ENCODE measurements at regions not wholly inside any gene's neighbourhood (a gene's known extent, or its start where the extent isn't known, plus 50 kb on each side); places are given as distances from the start of the nearest gene placed in this dataset.

DNA sequence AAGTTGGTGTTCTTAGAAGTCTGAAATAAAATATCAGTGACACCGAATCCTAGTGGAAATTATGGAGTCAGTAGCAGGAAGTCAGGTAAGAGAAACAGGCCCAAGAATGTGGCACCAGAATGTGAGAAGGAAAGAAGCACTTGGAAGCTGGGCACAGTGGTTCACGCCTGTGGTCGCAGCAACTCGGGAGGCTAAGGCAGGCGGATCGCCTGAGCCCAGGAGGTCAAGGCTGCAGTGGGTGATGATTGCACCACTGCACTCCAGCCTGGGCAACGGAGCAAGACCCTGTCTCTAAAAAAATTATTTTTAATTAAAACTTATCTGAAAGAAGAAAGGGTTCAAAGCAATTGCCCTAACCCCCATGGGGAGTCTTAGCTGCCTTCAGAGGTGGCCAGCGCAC is 268.3 kb upstream of the SALL3 start:
- no peak for DNase-seq (ENCODE audit: low read depth in 2 of 3, low spot score in 1 of 3)

DNA sequence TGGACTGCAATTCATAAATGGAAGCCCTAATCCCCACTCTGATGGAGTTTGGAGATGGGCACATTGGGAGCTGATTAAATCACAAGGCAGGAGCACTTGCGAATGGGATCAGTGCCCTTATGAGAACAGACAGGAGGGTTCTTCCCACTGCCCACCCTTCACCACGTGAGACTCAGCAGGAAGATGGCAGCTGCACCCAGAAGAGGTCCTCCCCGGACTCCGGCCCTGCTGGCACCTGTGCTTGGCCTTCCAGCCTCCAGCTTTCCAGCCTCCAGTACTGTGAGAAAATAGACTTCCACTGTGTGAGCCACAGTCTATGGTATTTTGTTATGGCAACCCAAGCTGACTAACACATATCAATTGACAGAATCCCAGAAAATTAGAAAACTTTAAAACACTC is 267.6 kb upstream of the SALL3 start:
- DNase-seq (ENCODE audit: low read depth in 2 of 3, low spot score in 1 of 3), result no peak

DNA sequence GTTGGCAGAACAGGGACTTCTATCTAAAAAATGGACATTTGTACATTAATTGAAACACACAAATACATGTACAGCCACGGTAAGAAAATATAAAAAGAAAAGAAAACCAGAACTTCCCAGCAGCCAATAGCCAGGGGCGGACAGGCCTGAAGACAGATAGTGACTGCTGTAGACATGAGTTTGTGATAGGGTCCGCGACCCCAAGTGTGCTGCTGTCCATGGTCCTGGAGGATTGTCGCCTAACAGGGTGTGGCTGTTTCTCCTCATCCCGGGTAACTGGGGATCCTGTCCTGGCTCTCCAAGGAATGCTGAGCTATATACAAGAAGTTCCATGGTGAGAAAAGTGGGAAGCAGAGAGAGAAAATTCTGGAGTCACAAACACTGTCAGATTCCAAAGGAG is 266.5 kb upstream of the SALL3 start:
- no peak for DNase-seq (ENCODE audit: low read depth in 2 of 3, low spot score in 1 of 3)

DNA sequence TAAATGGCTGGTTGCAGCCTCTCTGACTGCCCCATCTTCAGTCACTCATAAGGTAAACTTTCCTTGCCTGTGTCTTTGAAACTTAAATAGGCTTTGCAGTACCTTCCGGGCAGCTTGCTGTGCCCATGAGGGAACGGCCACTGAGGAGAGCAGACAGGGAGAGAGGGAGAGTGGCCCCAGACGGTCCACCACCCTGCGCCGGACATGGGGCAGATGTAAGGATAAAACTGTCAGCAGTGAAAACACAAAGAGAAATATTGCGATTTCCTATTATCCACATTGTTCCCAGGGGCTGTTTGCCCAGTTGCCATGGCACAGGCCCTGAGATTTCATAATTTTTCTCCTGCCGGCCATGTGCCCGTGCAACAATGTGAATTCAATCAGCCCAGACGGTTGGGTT is 265.9 kb upstream of the SALL3 start:
- no peak for DNase-seq (ENCODE audit: low read depth in 2 of 3, low spot score in 1 of 3)

DNA sequence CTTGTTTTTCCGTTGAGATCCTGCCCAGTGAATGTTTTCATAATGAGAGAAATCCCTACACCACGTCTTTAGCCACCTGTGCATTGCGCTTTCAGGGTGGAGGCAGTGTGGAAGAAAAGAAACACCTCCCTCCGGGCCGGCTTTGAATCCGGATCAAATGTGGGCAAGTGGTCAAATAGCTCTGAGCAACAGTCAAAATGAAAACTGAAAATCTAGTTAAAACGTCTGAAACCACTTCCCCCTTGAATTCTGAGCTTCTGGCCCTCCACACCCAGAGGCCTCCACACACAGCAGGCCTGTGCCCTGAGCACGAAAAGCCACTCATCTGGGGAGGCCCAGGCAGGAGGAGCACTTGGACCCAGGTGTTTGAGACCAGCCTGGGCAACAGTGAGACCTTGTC is 263.6 kb upstream of the SALL3 start:
- DNase-seq (ENCODE audit: low read depth in 2 of 3, low spot score in 1 of 3), result no peak

DNA sequence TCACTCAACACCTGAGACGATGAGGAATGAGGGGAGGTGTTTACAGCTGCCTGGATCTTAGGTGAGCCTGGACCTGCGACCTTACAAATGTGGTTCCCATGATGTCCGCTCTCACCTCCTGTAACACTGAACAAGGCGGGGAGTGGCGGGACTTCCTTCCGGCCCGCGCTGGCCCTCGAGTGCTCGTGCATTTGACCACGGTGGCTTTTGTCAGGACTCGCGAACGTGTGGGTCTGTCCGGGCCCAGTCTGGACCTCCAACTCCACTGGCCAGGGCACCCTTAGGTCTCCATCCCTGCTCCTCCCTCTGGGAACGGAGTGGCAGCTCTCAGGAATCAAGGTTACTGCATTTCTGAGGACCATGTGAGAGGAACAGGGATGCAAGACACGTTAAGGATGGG is 263.0 kb upstream of the SALL3 start:
- no peak for DNase-seq (ENCODE audit: low read depth in 2 of 3, low spot score in 1 of 3)

DNA sequence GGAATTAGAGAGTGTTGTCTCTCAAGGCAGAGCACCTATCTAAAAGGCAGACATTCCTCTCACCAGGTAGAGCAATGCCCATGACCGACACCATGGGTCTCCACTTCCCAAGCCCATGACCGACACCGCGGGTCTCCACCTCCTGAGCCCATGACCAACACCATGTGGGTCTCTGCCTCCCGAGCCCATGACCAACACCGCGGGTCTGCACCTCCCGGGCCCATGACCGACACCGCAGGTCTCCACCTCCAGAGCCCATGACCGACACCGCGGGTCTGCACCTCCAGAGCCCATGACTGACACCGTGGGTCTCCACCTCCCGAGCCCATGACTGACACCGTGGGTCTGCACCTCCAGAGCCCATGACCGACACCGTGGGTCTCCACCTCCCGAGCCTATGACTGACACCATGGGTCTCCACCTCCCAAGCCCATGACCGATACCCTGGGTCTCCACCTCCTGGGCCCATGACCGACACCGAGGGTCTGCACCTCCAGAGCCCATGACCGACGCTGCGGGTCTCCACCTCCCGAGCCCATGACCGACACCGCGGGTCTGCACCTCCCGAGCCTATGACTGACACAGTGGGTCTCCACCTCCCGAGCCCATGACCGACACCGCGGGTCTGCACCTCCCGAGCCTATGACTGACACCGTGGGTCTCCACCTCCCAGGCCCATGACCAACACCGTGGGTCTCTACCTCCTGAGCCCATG is 262.4 kb upstream of the SALL3 start:
- DNase-seq (ENCODE audit: low read depth in 2 of 3, low spot score in 1 of 3), result no peak

DNA sequence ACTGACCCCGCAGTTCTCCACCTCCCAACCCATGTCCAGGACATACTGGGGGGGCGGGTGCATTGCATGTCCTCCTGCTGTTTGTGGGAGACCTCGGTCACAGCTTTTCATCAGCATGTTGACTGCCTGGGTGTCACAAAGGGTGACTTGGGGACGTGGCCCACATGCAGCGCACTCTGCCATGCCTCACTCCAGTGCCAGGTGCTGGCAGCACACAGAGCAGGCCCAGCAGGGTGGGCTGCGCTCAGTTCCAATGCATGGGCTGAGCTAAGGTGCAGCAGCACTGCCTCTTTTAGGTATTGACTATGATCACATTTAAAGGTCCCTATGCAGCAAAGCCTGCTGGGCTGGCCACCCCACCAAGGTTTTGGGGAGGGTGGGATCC is 261.9 kb upstream of the SALL3 start:
- DNase-seq (ENCODE audit: low read depth in 2 of 3, low spot score in 1 of 3), result no peak

DNA sequence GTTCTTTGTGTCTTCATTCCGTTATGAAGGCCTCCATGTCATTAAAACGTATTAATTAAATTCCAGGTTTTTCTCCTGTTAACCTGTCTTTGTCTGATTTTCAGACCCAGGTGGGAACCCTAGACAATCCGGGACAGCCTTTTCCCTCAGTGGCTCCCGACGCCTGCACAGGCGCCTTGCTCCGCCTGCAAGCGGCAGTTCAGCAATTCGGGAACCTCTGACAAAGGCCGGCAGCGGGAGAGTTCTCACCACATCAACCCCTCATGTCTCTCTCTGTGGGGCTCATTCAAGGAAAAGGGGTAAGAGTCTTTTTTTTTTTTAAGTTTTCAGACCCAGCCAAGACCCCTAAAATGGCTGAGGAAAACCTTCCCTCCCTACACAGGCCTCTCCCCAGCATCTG is 259.8 kb upstream of the SALL3 start:
- DNase-seq (ENCODE audit: low read depth in 2 of 3, low spot score in 1 of 3), result no peak

DNA sequence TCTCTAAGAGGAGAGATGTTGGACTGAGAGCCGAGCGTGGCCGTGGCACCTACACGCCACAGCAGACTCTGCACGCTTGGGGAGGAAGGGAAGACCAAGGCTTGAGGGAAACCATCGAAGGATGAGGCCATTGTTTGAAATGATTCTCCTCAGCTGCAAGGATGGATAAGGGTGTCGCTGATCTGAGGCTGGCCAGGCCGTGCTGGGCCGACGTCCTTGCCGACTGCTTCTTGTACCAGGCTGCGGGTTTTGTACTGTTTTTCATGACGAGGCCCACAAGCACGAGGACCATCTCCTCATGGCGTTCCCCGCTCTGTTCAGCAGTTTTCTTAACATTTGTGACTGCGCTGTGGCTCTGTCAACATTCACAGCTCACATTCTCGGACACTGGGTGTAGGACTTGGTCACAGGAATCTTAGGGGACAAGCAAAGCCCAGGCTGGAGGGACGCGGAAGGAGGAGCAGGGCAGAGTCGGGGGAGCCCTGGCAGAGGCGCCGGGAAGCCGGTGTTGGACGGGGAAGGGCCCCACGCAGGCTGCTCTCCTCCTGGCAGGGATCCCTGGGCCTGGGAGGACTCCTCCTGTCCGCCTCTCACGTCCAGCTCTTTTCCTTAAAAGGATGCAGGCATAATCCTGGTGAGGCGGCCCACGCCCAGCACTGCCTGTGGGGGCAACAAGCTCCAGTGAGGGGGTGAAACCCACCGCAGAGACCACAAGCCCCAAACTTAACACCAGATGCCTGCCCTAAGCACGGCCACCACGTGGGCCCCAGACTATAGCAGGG is 259.0 kb upstream of the SALL3 start:
- DNase-seq (ENCODE audit: low read depth in 2 of 3, low spot score in 1 of 3), result no peak

DNA sequence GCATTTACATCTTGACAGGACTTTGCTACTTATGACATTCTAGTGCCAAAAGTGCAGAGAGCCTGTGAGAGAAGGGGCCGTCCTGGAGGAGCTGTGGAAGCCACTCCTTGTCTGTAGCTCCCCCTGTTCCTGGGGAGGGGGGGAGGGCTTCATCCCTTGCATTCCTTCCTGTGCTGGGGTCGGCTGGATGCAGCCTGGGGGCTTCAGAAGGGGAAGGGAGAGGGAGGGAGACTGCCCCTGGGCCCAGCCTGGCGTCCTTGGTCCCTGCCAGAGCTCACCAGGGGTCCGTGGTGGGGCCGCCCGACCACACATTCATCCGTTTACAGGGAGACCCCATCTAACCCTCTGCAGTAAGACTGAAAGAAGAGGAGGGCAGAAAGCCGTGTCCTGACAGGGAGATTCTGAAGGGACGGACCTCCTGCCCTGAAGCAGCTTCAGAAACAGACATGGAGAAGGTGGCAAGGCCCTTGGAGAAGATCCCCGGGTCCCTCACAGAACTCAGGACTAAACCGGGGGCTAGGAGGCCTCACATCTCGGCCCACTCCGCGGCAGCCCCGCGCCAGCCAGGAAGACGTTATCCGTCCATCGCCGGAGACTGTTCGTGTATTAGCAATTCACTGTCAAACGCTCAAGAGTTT is 258.3 kb upstream of the SALL3 start:
- no peak for DNase-seq (ENCODE audit: low read depth in 2 of 3, low spot score in 1 of 3)

DNA sequence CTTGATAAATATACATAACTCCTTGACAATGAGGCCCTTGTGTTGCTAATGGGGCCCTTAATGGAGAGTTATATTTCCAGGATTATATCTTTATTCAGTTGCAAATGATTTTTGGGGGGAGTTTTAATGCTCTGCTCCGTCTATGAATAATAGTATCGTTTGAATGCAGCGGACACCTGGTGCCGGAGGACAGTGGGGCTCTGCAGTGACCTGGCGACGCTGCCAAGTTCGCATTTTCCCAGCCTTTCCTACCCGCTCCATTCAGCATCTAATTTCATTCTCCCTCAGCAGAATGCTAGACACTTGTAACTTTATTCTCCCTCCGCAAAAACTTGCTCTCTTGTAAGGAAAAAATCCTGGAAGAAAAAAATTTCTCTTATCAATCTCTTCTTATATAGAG is 257.6 kb upstream of the SALL3 start:
- no peak for DNase-seq (ENCODE audit: low read depth in 2 of 3, low spot score in 1 of 3)

DNA sequence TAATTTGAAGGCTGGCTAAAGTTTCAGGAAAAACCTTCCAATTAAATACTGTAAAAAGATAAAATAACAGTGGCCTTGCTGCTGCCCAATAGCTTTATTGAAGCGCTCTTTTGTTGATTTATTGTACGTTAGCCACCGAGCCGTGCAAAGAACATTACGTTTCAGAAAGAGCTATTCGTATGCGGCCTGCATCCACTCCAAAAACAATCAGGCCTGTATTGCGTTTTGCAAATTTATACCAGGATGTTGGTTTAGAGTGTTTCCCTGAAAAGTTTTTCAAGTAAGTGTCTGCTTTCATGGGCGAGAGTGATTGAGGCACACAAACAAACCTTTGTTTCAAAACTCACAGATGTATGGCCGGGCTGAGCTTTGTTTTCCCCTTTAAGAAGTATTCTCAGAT is 257.2 kb upstream of the SALL3 start:
- no peak for DNase-seq (ENCODE audit: low read depth in 2 of 3, low spot score in 1 of 3)

DNA sequence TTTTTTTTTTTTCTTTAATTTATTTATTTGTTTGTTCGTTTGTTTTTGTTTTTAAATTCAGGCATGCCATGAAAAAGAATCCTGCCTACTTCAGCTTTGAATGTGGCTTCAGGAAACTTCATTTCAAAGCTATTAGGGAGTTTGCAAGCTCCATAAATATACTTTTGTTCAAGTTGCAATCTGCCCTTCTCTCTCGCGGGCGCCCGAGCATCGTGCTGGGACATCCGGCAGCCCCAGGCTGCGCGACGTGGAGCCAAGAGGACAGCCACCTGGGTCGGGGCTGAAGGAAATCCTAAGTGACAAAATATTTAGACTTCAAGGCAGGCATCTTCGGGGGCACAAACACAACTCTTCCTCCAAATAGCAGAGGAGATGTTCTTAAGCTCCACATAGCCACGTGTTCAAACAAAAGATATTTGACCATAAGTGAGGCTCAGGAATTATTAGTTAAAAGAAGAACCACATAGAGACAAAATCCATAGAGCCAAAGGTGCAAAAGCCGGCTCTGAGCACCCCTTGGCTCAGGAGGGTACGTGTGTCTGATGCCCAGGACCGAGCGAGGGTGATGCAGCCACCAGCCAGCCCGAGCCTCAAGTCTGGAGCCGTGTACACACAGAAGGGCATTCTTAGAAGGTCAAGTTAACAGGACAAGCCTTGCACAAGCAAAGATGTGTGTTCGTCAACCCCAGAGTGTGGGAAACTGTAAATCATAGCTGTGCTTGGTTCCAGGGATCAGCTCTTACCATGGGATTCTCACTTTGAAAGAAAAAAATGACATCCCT is 256.5 kb upstream of the SALL3 start:
- DNase-seq (ENCODE audit: low read depth in 2 of 3, low spot score in 1 of 3), result no peak

DNA sequence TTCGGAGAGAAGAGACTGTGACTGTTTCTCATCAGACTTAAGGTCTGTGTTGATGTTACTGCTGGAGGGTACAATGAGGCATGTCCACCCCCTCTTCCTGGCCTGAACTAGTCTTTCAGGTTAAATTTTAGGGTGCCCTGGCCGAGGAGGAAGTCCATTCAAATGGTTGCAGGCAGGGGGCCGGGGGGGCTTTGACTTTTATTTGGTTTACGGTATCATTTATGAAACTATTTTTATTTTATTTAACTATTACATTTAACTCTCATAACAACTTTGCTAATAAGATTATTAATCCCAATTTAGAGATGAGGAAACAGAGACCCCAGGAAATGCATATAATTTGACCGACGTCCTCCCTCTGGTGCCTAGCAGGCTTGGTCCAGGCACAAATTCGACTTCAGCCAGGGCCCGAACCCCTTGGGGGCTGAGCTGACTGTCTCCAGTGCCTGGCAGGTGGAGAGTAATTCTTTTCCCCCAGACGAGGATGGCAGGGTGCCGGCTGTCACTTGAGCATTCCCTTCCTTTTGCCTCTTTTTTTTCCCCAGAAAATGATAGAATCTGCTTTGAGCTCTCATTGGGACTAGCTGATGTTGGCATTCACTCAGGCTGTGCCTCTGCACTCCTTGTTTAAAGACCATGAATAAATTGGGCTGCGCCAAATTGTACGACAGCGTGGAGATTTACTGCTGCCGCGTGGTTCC is 255.3 kb upstream of the SALL3 start:
- no peak for DNase-seq (ENCODE audit: low read depth in 2 of 3, low spot score in 1 of 3)

DNA sequence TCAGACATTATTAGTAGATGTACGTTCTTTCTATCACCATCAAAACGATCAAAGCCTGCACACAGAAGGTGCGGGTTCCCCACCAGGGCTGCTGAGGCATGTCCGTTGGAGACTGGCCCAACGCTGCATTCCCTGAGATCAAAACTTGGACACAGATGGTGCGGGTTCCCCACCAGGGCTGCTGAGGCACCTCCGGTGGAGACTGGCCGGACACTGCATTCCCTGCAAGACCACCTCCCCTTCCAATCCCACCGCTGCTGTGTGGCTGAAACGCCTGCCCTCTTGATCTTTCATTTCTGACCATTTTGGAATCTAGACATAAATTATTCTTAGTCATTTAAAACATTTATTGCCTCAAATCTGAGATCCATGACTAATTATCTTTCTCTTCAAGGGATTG is 254.2 kb upstream of the SALL3 start:
- no peak for DNase-seq (ENCODE audit: low read depth in 2 of 3, low spot score in 1 of 3)

DNA sequence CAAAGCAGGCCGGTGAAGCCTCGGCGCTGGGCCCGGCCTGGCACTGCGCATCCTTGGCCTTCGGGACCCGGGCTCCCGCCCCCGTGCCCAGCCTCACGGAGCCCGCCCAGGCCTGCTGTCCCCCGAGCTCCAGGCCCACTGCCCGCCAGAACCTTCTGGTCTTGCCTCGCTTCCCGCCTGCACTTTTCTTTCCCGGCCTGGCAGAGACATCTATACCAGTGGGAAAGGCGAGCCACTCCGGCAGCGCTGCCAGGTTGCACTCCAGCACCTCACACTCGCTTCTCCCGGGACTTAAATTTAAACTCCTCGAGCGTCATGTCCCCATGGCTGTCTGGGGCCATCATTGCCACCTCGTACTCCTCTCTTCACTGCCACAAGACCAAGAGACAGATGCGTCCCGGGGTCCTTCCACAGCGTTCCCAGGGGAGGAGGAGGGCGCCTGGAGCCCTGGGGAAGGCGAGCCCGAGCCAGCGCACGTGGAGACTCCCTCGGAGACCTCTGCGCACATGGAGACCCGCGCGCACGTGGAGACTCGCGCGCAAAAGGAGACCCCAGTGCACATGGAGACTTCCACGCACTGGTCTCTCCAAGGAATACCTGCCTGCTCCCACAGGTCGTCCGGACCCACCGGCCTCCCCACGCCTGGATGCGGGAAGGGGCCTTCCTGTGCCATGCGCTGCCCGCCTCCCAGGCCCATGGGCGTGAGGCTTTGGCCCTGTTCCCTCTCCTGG is 253.1 kb upstream of the SALL3 start:
- no peak for DNase-seq (ENCODE audit: low read depth in 2 of 3, low spot score in 1 of 3)

DNA sequence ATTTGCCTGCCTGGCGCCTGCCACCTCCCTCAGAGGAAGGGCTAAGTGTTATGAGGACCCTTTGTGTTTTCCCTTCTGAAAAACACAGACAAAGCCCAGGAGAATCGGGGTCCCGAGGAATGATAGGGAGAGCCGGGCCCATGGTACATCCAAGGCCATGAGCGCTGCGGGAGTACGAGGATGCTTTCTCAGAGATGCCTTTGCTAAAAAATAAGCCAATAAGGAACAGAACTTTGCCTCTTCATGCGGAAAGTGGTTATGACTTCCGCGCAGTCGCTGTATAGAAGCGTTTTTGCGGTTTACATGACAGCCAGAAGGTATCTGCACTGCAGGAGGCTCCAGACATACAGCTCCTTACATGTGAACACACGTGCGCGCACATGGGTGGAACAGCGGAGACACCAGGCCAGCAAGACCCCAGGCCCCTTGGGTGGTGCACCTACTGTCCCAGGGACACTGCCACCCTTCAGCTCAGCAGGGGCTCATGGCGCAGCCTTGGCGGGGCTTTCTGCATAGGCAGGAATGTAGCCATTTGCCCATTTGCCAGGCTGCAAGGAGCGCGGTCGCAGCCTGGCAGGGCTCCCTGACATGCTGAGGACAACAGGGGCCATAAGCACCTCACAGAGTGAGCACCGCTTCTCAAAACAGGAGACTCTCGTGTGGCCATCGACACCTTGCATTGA is 252.4 kb upstream of the SALL3 start:
- DNase-seq (ENCODE audit: low read depth in 2 of 3, low spot score in 1 of 3), result no peak

DNA sequence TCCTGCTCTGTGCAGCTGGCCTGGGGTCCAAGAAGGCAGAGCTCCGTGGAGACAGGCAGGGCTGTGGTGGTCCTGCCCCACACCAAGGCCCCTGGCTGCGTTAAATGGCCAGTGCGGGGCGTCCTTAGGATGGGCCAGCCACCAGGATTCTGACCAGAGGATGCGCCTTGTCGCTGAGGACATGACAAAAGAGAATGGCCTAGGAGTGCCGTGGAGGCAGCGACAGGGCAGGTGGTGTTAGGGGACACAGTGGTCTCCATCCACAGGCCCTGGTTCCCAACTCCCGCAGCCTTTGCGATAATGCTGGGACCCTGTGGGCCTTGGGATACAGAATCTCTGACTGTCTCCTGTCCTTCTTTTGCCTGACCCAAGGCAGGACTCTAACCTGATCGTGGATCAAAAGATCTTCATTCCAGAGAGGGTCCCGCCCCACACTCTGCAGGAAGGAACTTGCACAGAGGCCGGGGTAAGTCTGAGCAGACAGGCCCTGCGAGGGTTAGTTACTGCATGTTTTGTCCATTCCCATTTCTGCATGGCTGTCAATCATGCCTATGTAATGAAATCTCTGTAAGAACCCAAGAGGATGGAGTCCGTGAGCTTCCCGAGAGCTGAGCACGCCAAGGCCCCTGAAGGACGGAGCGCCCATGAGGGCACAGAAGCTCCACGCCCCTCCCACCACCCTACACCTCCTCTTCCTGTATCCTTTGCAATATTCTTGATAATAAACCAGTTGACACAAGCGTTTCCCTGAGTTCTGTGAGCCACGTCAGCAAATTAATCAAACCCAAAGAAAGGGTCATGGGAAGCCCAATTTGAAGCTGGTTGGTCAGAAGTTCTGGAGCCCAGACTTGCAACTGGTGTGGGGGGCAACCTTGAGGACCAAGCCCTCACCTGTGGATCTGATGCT is 251.5 kb upstream of the SALL3 start:
- no peak for DNase-seq (ENCODE audit: low read depth in 2 of 3, low spot score in 1 of 3)

Measured in stimulated activated CD4-positive, alpha-beta T cell treated with anti-CD3 and anti-CD28 coated beads, Interleukin-12 subunit alpha, Interleukin-12 subunit beta, amount 100 ng/mL, for 48 hours (primary cell).